HG03045 (cell line): ENCODE measurements at regions not wholly inside any gene's neighbourhood (a gene's known extent, or its start where the extent isn't known, plus 50 kb on each side); places are given as distances from the start of the nearest gene placed in this dataset.

Source experiments
- ATAC-seq: cut with Tn5 transposase; IDR thresholded peaks from one replicate; pipeline ENCODE4 v1.9.1; 2021; ENCODE audit warnings: mild to moderate bottlenecking, moderate library complexity; ENCODE audit not compliant: unreplicated experiment

DNA sequence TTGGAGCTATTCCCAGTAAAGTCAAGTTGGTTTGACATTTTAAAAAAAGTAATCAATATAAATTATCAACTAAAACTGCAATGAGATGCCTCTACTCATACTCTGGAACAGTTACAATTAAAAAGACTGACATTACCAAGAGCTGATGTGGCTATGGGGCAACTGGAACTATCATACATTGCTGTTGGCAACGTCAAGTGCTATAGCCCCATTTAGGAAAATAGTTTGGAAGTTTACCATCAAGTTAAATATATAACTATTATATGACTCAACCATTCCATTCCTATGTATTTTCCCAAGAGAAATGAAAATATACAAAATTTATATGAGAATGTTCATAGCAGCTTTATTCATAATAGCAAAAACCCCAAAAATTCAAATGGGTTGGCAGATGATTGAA is 111.4 kb upstream of the HDGFL1 start:
- no peak for ATAC-seq

GRCh38 chr6:22466665-22467245 is 102.6 kb upstream of the HDGFL1 start:
- no peak for ATAC-seq

GRCh38 chr6:22467645-22468044 is 101.7 kb upstream of the HDGFL1 start:
- no peak for ATAC-seq

DNA sequence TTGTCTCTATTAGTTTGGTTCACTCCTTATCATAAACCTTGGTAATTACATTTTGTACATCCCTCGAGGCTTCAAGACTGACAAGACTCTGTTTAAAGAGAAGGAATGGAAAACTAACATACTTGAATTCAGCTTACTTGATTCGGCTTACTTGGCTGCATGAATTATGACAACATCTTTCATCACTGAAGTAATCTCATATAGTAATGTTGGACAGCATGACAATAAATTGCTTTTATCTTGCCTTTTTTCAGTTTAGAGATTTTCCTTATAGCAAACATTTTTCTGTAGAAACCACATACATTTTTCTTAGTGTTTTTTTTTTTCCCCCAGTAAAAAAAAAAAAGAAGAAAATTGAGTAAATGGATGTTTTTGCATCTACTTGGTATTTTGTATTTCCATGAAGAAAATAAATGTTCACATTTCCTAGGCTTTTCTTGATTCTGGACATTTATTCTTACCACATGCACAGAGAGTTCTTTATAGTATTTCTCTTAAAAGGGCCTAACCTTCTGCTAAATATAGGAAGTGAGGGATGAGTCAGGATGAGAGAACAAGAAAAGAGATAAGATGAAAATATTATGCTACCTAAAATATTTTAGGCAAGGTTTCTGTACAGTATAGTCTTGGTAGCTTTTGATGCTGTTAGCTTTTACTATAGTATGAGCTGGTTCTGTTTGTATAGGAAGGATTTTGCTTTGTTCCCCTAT is 101.0 kb upstream of the HDGFL1 start:
- ATAC-seq = no peak

GRCh38 chr6:22470454-22471131 is 98.8 kb upstream of the HDGFL1 start:
- ATAC-seq = no peak

DNA sequence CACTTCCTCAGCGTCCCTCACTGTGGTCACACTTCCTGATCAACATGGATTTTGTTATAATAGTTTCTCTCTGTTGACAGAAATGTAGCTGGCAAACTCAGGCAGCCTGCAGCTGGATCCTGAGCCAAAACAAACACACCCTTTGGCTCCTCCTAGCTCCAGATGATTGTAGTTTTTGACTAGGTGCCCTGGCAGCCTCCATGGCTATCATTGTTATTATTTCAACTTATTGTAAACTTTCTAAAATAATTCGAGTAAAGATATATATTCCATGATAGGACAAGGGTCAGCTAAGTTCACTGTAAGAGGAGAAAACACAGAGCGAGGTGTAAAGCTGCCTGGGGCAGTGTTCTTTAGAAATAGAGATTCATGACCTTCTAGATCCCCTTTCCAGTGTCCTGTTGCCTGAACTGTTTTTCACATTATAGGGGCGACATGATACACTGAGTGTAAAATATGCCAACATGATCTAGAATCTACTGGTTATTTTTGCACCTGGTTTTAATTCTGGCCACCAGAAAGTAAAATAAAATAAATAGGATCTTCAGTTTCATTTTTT is 98.2 kb upstream of the HDGFL1 start:
- no peak for ATAC-seq

DNA sequence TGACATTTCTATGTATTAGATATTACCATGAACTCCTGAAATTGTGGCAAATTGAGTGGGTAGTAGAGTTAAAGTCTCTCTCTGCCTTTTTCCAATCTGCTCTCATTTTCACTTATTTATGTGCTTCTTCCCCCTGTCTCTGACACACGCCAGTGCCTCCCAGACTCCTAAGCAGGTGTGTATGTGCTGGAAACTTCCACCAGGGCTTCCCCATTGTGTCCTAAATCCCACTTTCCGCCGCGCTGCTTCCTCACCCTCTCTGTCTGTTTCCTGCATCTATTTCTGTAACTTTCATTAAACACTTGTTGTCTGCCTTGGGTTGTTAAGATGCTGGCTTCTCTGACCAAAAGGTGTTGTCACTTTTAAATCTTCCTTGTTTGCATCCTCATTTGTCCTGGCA is 97.6 kb upstream of the HDGFL1 start:
- no peak for ATAC-seq

GRCh38 chr6:22473991-22474682 is 95.2 kb upstream of the HDGFL1 start:
- ATAC-seq = no peak

DNA sequence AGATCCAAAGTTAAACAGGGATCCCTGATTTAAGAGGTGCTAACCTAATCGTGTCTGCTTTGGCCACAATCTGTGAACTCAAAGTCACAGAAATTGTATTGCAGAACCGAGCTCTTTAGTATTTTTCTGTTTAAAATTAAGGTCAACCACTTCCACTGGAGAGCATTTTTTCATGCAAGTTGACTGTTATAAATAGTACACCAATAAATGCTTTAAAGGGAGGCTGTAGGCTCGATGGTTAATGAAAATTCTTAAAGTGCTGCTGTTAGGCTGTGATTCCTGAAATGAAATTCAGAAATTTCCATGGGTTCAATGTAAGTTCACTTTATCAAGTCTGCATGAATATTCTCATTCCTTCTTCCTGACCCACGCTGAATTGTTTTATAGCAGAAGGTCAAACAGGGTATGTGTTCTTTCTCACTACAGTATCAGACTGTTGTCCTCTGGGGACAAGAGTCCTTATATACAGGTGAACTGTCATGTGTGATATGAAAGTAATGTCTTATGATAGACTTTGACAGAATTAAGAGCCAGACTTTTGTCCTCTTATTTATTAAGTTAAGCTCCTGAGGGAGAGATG is 92.5 kb upstream of the HDGFL1 start:
- ATAC-seq = no peak

- no peak for ATAC-seq
These were observed 72.1 kb upstream of the HDGFL1 start for GRCh38 chr6:22497276-22497675.

- ATAC-seq = no peak
These were observed 69.6 kb upstream of the HDGFL1 start for GRCh38 chr6:22499815-22500214.

DNA sequence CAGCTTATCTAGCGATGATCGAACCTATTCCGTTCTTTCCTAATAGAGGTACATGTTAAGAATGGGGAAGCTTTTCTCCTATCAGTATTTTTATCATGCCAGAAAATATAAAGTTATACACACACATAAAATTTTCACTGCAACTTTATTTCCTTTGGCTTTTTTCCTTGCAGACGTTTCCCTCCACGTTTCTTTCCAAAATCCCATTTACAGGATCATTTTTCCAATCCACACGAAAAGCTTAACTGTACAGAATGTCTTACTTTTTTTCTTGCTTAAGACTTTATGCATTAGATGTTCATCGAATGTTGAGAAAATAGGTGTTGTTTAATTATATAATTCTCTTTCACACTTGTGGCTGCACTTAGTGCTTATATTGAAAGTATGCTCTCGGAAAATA is 62.9 kb upstream of the HDGFL1 start:
- no peak for ATAC-seq

GRCh38 chr6:22512686-22513427 is 56.5 kb upstream of the HDGFL1 start:
- ATAC-seq = no peak

DNA sequence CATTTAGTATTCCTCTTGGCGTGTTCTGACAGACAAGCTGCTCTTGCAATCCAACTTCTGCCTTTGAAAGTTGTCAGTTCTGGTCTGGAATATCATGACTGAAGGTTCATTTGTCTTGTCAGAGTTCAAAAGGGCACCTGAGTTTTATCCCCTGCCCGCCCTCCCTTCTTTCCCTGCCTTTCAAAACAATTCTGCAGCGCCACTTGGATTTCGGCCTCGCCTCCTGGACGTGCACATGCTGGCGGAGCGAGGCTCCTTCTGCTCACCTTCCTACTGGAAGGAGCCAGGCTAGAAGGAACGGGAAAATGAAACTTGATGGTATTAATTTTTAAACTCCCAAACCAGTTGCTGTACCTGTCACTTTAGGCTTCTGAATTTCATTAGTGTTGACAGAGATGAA is 55.7 kb upstream of the HDGFL1 start:
- ATAC-seq = no peak

DNA sequence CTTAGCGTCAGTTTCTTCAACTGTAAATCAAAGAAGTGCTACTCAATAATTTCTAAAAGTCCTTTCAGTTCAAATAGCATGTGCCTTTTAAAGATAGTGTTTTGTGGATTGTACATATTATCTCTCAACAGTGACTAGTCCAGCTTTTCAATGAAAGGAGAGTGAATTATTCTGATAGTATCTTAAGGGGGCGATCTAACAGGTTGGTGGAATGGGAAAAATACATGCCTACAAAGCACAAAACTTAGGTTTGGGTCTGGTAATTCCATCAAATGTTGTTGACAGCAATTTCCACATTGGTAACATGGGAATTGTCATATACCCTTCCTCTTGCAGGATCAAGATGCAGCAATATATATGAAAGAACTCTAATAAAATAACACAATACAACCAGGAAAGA is 50.1 kb upstream of the HDGFL1 start:
- ATAC-seq = no peak
